HG03108 (cell line): ENCODE measurements at regions not wholly inside any gene's neighbourhood (a gene's known extent, or its start where the extent isn't known, plus 50 kb on each side); places are given as distances from the start of the nearest gene placed in this dataset.
"Not testable (repeated sequence)": the region's sequence is repeated elsewhere in the genome, so short reads cannot be mapped to it uniquely, and the experiment has no call there.

Experiments
- ATAC-seq: cut with Tn5 transposase; IDR thresholded peaks from one replicate; pipeline ENCODE4 v1.9.1; 2021; ENCODE audit warnings: moderate library complexity; ENCODE audit not compliant: unreplicated experiment

- ATAC-seq: no peak
Observed at GRCh38 chr4:188915175-188915574, 775.9 kb downstream of the TRIML1 start.

- ATAC-seq: no peak
Observed at GRCh38 chr4:188918787-188919186, 779.5 kb downstream of the TRIML1 start.

- no peak for ATAC-seq
Observed at GRCh38 chr4:188930822-188931221, 791.6 kb downstream of the TRIML1 start.

- no peak for ATAC-seq
Observed at GRCh38 chr4:188934320-188934962, 795.2 kb downstream of the TRIML1 start.

- ATAC-seq: no peak
Observed at GRCh38 chr4:188941524-188942119, 802.4 kb downstream of the TRIML1 start.

GRCh38 chr4:188942606-188943005, 803.4 kb downstream of the TRIML1 start:
- ATAC-seq: no peak

GRCh38 chr4:188949596-188949995, 810.4 kb downstream of the TRIML1 start:
- ATAC-seq: no peak

- no peak for ATAC-seq
Observed at GRCh38 chr4:188955066-188955465, 815.8 kb downstream of the TRIML1 start.

GRCh38 chr4:188956566-188956965, 817.3 kb downstream of the TRIML1 start:
- no peak for ATAC-seq

GRCh38 chr4:188958346-188958745, 819.1 kb downstream of the TRIML1 start:
- ATAC-seq: no peak

GRCh38 chr4:188959424-188959823, 820.2 kb downstream of the TRIML1 start:
- no peak for ATAC-seq

- ATAC-seq: no peak
Observed at GRCh38 chr4:188960411-188961093, 821.3 kb downstream of the TRIML1 start.

GRCh38 chr4:188971125-188971524, 831.9 kb downstream of the TRIML1 start:
- ATAC-seq: no peak

- no peak for ATAC-seq
Observed at GRCh38 chr4:188975271-188975670, 836.0 kb downstream of the TRIML1 start.

GRCh38 chr4:188976644-188977115, 837.4 kb downstream of the TRIML1 start:
- no peak for ATAC-seq

- ATAC-seq: not testable (repeated sequence)
Observed at GRCh38 chr4:188977232-188977631, 838.0 kb downstream of the TRIML1 start.

- ATAC-seq: no peak
Observed at GRCh38 chr4:188984518-188984917, 845.3 kb downstream of the TRIML1 start.

GRCh38 chr4:188986271-188986689, 847.0 kb downstream of the TRIML1 start:
- ATAC-seq: no peak

- ATAC-seq: no peak
Observed at GRCh38 chr4:188987011-188987410, 847.8 kb downstream of the TRIML1 start.

- ATAC-seq: no peak
Observed at GRCh38 chr4:188988131-188988530, 848.9 kb downstream of the TRIML1 start.

- no peak for ATAC-seq
Observed at GRCh38 chr4:188989371-188989770, 850.1 kb downstream of the TRIML1 start.

- ATAC-seq: no peak
Observed at GRCh38 chr4:188992706-188993105, 853.5 kb downstream of the TRIML1 start.
